Hippocampal formation (tissue), 2 donors: ENCODE measurements at regions not wholly inside any gene's neighbourhood (a gene's known extent, or its start where the extent isn't known, plus 50 kb on each side); places are given as distances from the start of the nearest gene placed in this dataset.
A peak's percentile ranks its signal among the peaks of the same experiment; 100 is the strongest.

ENCODE experiments used
- DNase-seq, 2 donors: peaks; one replicate each; lab custom pipeline; 2025; lab: John Stamatoyannopoulos, UW

DNA sequence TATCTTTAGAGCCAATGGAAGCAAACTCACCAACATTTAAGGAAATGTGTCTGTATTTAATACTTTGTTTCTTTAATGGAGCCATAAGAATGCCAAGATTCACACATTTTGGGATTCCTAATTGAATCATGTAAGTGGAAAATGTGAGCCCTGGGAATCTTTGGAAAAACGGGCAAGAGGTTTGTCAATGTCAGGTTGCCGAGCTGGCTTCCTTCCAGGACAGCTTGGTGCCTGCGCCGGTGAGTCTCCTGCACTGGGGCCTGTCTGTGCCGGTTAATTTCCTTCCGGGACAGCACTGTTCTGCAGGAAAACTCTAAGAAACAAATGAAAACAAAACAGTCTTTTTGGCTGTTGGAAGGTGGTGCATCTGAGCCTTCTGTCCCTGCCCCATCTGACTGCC is 210.6 kb downstream of the HAPSTR1 start:
- no peak for DNase-seq

DNA sequence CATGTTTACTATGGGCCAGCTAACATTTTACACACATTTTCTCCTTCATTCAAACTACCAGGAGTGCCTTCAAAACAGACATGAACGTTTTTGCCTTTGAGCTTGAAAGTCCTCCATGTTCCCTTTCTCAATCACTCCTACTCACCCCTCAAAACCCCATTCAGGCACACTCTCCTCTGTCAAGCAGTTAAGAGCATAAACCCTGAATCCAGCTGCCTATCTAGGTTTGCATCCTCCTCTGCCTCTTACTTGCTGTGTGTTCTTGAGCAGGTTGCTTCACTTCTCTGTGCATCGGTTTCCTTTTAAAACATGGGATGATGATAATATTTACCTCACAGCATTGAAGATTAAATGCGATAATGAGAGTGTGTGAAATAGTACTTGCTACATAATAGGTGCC is 215.3 kb downstream of the HAPSTR1 start:
- no peak for DNase-seq

DNA sequence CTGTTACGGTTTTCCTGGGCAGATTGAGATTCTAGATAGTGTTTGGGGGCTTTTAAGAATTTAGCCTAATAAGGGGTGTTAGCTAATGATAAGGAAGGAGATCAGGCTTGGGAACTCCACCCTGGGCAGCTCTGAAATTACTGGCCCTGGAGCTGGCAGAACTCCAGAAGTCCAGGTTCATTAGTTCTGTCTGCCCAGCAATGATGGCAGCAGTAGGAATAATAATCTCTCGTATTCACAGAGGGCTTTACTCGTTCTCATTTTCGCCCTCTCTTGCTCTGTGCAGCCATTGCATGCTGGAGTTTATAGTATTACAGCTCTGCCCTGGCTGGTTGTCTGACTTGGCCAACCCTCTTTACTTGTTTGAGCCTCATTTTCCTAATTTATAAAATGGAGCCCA is 216.0 kb downstream of the HAPSTR1 start:
- no peak for DNase-seq

DNA sequence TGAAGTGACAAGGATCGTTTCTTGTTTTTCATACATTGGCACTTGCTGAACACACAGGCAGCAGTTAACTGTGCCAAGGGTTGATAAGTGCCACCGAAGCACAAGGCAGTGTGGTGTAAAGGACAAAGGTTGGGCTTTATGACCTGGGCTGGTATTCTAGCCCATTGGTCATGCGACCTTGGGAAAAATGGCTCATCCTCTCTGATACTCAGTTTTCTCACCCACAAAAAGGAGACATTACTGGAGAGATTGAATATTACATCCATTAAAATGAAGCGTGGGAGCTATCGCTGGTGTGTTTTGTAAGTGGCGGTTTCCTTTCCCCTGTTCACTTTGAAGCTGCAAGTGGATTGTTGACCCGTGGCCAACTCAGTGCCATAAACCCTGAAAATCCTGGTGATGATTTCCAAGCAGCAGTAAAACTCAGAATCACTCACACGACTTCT is 216.9 kb downstream of the HAPSTR1 start:
- no peak for DNase-seq

DNA sequence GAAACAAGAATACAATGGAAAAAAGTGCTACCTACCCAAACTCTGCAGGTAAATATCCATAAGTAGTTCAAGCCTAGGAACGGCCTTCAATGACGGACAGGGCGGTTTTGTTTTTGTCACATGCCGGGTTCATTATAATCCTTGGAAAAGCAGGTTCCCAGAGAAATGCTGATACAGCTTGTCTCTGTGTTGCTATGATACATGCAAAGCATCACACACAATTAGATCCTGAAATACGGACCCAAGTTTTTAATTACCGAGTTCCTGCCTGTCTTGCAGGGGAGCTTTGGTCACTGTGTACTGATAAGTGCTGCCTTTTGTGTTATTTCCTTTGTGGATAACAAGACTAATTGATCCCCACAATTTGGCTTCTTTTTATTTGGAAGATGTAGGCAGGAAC is 217.4 kb downstream of the HAPSTR1 start:
- no peak for DNase-seq

DNA sequence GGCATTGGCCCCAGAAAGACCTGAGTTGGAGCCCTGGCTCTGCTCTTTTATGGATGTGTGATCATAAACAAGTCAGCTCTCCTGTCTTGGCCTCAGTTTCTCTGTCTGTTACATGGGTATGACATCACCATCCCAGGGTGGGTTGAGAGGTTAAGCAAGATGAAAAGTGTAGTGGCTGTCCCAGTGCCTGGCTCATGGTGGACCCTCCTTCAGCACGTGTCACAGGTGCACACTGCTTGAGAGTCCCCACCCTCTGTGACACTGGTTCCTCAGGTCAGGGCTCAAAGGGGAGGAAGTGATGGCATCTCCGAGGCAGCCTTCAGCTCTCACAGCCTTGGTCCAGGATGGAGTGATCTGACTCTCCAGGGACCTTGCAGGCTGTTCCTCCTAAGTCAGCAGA is 218.4 kb downstream of the HAPSTR1 start:
- no peak for DNase-seq

DNA sequence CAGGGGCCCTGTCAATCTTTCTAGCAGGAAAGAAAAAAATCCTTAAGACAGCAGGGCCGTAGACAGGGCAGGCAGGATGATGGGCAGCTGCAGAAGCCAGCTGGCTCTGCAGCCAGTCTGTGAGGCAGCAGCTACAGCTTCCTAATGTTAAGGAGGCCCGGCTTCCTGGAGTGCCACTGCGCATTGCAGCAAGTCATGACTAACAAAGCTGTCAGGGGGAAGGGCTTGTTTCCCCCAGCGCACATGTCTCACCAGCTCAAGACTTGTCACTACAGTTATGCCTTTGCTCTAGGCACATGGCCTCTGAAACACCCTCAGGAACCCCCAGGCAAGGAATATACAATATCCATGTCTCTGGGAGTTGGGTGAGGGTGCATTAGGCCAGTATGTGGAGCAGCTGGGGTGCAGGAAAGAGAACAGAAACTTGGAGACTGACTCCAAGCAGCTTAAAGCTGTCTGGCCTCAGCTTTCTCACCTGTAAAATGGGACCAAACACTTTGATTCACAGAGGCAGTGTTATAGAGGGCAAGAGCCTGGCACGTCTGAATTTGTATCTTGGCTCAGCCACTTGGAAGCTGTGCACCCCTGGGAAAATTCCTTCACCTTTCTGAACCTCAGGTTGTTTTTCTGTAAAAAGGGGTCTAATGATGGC is 220.0 kb downstream of the HAPSTR1 start:
- DNase-seq = peak in 1 of 2 donors; percentile 47

DNA sequence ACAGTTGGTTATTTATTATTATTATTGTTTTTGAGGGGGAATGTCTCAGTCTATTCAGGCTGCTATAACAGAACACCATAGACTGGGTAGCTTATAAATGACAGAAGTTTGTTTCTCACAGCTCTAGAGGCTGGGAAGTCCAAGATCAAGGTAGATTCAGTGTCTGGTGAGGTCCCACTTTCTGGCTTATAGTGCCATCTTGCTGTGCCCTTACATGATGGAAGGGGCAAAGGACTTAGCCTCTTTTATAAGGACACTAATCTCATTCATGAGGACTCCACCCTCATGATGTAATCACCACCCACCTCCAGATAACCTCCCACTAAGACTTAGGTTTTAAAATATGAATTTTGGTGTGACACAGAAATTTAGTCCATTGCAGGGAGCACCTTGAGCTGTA is 224.6 kb downstream of the HAPSTR1 start:
- DNase-seq = no peak

DNA sequence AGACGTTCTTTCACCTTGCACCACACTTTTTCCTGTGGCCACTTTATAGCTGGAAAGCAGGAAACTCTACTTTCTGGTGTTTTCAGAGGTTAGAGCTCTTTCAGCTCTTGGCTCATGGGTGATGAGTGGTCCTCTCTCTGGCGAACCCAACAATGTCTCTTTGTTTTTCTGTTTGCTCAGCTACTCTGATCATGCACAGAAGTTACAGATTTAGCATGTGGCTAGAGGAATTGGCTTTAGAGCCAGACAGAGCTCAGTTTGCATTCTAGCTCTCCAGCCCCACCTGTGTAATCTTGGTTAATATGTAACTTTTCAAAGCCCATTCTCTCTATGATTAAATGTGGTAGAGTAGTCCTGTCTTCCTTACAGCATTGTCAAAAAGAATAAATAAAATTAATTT is 225.2 kb downstream of the HAPSTR1 start:
- no peak for DNase-seq

DNA sequence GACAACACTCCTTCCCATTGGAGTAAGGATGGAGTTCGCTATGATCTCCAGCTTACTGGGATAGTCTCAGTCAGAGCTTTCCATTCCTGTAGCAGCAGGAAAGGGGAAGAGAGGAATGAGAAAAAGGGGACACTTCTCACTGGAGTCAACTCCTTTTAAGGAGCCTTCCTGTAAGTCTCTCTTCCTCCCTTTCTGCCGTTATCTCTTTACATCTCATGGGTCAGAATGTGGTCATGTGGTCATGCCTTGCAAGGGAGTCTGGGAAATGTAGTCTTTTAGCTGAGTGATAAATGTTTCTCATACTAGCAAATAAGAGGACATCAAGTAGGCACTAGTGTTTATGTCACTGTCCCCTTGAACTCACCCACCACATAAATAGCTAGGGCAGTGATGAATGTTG is 227.3 kb downstream of the HAPSTR1 start:
- no peak for DNase-seq

DNA sequence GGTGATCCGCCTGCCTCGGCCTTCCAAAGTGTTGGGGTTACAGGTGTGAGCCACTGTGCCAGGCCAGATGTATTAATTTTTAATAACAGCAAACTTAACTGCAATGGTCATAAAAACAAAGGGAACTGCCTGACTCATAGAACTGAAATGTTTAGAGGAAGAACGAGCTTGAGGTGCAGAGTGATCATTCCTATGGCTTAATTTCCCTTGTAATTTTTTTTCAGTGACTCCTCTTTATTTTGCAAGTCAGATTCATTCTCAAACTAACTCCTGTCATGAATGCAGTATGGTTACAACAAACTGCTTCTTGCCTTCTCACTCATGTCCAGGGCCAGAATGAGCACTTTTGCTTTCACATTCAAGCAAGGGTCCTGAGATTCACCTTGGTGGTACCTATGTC is 231.3 kb downstream of the HAPSTR1 start:
- no peak for DNase-seq

DNA sequence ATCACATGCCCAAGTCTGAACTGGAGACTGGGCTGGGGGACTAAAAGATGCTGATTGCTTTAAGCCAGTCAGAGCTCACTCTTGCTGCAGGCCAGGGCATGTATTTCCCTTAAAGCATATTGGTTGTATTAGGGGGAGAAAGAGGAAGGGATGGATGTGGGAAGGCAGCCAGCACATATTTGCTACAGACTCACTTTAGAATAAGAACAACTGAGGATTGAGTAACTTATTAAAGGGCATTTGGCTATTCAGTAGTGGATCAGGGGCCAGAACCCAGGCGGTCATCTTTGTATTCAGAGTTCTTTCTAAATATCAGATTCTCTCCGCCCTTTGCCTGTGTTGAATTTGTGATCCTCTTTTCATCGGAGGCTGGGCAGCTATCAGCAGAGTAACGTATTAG is 231.7 kb downstream of the HAPSTR1 start:
- no peak for DNase-seq

DNA sequence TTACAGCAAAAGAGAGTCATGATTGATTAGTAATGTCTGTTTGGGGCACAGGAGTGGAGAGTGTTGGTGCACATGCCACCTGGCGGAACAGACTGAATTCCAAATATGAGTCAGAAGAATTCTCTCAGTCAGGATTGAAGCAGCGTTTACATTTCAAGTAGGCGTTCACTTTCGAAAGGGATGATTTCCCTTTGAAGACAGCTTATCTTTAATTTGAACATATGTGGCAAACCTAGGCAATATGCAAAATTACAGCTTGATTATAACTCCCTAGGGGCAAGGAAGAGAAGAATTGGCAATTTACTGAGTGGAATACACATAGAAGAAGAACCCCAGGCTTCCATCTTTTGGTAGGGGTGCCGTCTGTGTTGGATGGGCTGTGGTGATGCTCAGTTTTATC is 235.8 kb downstream of the HAPSTR1 start:
- no peak for DNase-seq

DNA sequence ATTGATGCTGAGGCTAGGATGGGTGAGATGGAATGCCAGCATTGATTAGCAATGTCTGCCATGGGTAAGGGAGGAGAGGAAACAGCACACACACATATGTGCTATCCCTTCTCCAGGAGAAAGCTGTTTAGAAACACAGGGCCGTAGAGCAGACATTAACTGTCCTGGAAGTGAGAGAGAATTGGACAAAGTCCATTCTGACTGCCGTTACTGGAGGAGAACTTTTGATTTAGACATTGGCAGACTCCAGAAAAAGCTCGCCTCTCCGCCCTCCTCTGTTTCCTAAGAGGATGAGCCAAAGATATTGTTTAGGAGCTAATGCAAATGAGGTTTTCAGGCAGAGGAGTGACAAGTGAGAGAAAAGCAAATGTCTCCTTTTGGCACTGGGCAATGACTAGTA is 237.0 kb downstream of the HAPSTR1 start:
- no peak for DNase-seq

DNA sequence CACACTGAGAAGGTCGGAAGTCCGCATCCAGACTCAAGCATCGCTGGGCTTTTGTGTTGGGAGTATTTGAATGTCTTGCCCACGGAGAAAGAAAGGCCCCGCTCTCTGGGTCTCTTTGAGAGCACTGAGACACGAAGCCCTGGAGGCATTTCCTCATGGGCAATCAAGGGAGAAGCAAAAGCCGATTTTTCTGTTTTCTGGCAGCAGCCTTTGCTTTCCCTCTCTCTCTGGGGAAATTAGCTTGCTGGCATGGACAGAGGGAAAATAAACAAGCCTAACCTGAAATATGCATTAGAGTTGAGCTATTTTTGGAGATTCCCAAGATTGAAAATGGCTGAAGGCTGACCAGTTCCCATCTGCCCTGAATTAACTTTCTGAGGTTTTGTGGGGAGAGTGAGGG is 238.7 kb downstream of the HAPSTR1 start:
- DNase-seq = no peak

DNA sequence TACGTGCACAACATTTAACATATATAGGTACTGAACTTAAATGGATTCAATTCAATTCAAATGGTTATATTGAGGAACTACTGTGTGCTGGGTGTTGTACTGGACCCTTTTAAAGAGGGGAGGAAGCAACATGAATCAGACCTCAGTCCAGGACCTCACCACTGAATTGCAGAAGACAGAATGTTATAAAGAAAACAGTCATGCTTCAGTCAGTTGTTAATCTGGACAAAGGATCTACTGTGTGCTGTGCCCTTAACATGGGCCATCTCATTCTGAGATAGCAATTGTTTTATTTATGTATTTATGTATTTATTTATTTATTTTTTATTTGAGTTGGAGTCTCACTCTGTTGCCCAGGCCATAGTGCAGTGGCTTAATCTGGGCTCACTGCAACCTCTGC is 240.1 kb downstream of the HAPSTR1 start:
- DNase-seq = no peak

DNA sequence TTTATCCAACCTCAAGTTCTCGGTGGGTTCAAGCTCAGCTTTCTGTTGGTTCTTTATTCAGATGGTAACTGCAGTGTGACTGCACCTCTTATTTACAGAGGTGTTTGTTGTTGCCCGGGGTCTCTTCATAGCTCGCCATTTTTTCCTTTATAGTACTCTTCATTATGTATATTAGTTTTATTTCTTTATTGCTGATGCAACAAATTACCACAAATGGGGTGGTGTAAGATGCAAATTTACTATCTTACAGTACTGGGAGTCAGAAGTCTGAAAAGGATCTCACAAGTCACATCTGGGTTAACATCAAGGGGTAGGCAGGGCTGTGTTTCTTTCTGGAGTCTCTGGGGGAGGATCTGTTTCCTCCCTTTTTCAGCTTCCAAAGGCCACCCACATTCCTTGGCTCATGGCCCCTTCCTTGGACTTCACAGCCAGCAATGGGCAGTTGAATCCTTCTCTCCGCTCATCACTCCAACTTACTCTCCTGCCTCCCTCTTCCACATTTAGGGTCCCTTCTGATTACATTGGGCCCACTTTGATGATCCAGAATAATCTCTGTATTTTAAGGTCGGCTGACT is 241.2 kb downstream of the HAPSTR1 start:
- no peak for DNase-seq

DNA sequence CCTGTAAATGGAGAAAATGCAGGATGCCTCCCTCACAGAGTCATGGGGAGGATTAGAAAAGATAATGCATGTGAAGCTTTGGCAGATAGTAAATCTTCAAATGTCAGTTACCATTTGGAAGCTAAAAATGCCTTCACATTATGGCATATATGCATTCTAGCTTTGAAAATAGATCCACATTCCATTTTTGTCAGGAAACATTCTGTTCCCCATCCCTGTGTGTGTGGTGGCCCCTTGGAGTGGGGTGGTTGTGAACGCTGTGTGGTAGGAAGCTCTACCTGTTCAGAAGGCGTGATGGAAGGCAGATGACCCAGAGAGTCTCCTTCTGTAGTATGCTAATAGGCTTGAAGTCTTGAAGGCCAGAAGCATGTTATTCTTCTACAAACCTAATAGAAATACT is 242.0 kb downstream of the HAPSTR1 start:
- no peak for DNase-seq

DNA sequence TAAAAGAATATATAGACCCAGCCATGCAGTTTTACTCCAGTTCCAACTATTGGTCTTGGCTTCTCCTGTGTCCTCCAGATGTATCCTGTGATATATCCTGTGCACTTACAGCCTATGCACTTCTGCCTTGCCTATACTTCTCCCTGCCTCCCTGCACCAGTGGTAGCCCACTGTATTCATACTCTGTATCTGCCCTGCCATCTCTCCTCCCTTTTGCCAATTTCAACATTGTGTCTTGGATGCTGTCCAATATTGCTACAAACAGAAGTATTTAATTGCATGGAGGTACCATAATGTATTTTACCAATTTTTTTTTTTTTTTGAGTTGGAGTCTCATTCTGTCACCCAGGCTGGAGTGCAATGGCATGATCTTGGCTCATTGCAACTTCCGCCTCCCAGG is 242.7 kb downstream of the HAPSTR1 start:
- DNase-seq = no peak

DNA sequence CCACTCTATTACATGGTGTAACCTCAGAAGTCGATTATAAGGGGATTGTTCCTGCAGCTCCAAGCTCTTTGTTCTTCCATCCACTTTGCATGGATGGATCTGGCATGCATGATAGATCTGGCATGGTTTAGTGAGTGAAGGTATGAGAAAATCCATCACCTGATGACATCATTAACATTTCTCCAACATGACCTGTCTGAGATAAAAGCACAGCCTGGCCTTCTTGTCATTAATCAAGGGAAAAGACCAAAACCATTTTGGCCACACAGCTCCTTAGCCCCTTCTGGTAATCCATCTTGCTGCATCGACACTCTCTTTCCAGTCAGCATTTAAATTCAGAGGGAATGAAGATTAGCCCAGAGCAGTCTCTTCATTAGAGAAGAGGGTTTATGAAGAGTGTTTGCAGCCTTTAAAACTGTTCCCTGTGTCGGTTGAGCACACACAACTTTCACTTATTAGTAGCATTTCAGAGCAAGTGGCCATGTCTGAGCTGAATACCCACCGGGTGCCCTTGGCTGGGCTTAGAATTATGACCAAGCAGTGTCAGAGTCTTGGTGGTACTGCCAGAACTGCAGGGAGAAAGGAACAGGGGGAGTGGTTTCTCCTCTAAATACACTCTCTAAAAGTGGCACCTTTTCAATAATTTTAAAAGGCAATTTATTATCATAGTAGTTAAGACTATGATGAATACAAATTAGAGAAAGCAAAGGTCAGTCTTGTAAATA is 246.0 kb downstream of the HAPSTR1 start:
- no peak for DNase-seq

DNA sequence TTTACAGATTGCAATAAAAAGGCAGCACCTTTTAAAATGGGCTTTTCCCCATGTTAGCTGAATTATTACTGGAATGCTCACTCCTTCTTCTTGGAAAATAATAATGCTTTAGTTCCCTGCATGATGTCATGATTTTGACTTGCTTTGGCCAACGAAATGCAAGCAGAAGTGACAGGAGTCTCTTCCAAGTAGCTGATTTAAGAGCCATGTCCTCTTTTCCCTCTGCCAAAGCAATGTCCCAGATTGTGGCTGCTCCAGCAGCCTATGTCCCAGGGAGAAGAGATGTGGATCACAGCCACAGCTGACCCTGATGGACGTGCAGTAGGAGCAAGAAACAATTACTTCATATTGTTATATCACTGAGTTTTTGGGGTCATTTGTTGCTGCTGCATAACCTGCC is 246.6 kb downstream of the HAPSTR1 start:
- DNase-seq = no peak

DNA sequence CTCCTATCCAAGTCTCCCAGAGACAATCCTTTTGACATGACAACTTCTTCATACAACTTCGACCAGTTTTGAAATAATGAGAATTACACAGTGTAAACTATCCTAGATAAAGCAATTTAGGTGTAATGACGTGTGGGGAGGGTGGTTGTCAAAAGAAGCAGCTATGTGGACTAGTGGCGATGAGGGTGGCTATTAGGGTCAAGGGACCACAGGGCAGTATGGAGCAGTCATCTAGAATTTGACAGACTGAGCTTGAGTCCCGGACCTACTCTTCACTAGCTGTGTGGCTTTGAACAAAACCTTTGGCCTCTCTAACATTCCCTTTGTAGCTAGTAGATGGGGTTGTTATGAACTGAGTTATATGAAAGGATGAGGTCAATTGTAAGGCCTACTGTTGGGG is 247.1 kb downstream of the HAPSTR1 start:
- DNase-seq = no peak

DNA sequence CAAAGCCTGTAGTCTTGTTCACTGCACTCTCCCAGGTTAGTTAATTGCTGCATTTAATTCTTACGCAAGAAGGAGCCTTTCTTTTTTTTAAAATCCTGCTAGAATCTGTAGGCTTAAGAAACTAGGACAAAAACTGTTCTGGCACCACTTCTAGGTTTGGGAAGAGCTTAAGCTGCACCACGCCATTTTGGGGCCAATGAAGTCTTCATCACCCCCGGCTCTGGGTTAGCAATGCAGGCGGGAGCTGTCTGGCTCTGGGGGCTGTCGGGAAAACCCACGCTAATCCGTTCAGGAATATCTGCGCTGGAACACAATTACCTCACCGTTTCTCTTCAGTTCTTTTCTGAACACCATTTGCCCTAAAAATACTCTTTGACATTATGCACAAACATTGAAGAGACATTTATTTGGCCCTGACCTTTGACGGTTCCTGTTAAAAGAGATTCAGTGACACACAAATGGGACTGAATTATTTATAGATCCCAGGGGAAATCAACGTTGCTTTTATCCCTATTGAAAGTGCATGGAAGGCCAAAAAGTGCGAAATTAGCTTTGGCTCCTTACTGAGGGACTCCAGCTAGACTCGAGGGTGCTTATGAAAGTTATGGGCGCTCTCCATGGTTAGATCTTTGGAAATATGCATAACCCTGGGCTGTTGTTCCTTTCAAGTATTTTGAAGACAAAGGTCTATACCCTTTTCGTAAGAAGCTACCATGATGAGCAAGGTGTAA is 249.2 kb downstream of the HAPSTR1 start:
- peak in 1 of 2 donors; percentile 36 for DNase-seq
